HCT116 (cell line): ENCODE measurements at regions not wholly inside any gene's neighbourhood (a gene's known extent, or its start where the extent isn't known, plus 50 kb on each side); places are given as distances from the start of the nearest gene placed in this dataset.
A peak's percentile ranks its signal among the peaks of the same experiment; 100 is the strongest.

ENCODE experiments used
- ATAC-seq: fragments of 200-7000 bp; cut with Tn5 transposase; 2 replicates; pipeline ENCODE4 v1.9.1; 2020; ENCODE audit warnings: mild to moderate bottlenecking, moderate library complexity
- BruUV-seq: library from RNA; stranded (reverse); fragments of 400-500 nt; replicated peaks from 2 replicates; lab custom pipeline; 2021; lab: Mats Ljungman, UMichigan
- CTCF ChIA-PET: fragments of 300-600 bp; sonication (Branson Sonifier 250); formaldehyde crosslinking; loops from one replicate; lab custom pipeline; 2021; ENCODE audit warnings: antibody characterized with exemption; lab: Charles Lee
- POLR2A ChIA-PET: fragments of 300-600, 350-600 bp; sonication (Branson Sonifier 250); formaldehyde crosslinking; loops from one replicate; lab custom pipeline; 2021; ENCODE audit warnings: antibody characterized with exemption; lab: Charles Lee
- RAD21 ChIA-PET, 2 experiments: fragments of 300-600 bp; sonication (Branson Sonifier 250); formaldehyde crosslinking; loops; one replicate each; lab custom pipeline; 2023; ENCODE audit warnings: low total read pairs in 2 of 2; ENCODE audit not compliant: uncharacterized antibody in 2 of 2, unreplicated experiment in 2 of 2, low non-redundant PET in 1 of 2; lab: Charles Lee
- DNase-seq: peaks from one replicate; pipeline ENCODE4 v3.0.0-alpha.2; 2010; ENCODE audit warnings: low read depth, low spot score
- H2AFZ ChIP-seq: fragments of 200-600 bp; shearing (Covaris generic), sonication (generic); 2 replicates; pipeline ENCODE4 v1.6.1; 2017; ENCODE audit warnings: low read depth, mixed run types, mixed read lengths, antibody characterized with exemption, low read length; ENCODE audit not compliant: poor library complexity, severe bottlenecking
- H3K27ac ChIP-seq: 2 replicates; pipeline ENCODE4 v1.5.1; 2012; ENCODE audit warnings: low read depth, low read length
- H3K27me3 ChIP-seq: fragments of 200-600 bp; sonication (generic); 2 replicates; pipeline ENCODE4 v1.6.1; 2016; ENCODE audit warnings: mixed run types, low read length, mixed read lengths; ENCODE audit not compliant: insufficient read depth
- H3K36me3 ChIP-seq, 2 experiments: fragments of 200-500 bp in 1 of 2; fragments of 200-600 bp in 1 of 2; sonication (Bioruptor generic) in 1 of 2; sonication (generic) in 1 of 2; 2 replicates each; pipeline versions ENCODE4 v1.5.1 to v1.6.1; 2014 to 2016; ENCODE audit warnings: low read length in 2 of 2, inconsistent platforms in 1 of 2, mixed read lengths in 1 of 2, mixed run types in 1 of 2; ENCODE audit not compliant: insufficient read depth in 2 of 2, control insufficient read depth in 1 of 2
- H3K4me1 ChIP-seq, 2 experiments: fragments of 200-600 bp in 1 of 2; sonication (generic) in 1 of 2; 2 replicates each; pipeline versions ENCODE4 v1.5.1 to v1.6.1; 2012 to 2017; ENCODE audit warnings: low read length in 2 of 2, inconsistent platforms in 1 of 2, mild to moderate bottlenecking in 1 of 2, mixed read lengths in 1 of 2, mixed run types in 1 of 2, moderate library complexity in 1 of 2; ENCODE audit not compliant: insufficient read depth in 2 of 2, control insufficient read depth in 1 of 2
- H3K4me2 ChIP-seq: fragments of 200-600 bp; sonication (generic); 2 replicates; pipeline ENCODE4 v1.6.1; 2017; ENCODE audit warnings: mixed run types, low read length, mixed read lengths
- H3K4me3 ChIP-seq, 2 experiments: fragments of 200-600 bp in 1 of 2; sonication (generic) in 1 of 2; replicated peaks in 1 of 2; 2 replicates each; pipeline ENCODE4 v1.5.1; 2011 to 2016; ENCODE audit warnings: low read length in 2 of 2, control low read depth in 1 of 2, low read depth in 1 of 2, mild to moderate bottlenecking in 1 of 2, mixed read lengths in 1 of 2, mixed run types in 1 of 2
- H3K79me2 ChIP-seq: fragments of 200-600 bp; sonication (generic); 2 replicates; pipeline ENCODE4 v1.6.1; 2017; ENCODE audit warnings: mild to moderate bottlenecking, mixed run types, low read length, moderate library complexity, mixed read lengths; ENCODE audit not compliant: insufficient read depth
- H3K9ac ChIP-seq: fragments of 200-600 bp; sonication (generic); 2 replicates; pipeline ENCODE4 v1.6.1; 2016; ENCODE audit warnings: low read length, mixed read lengths
- H3K9me2 ChIP-seq: fragments of 200-600 bp; sonication (generic), shearing (Covaris generic); 2 replicates; pipeline ENCODE4 v1.6.1; 2017; ENCODE audit warnings: mixed run types, mild to moderate bottlenecking, moderate library complexity; ENCODE audit not compliant: insufficient read depth
- H3K9me3 ChIP-seq, 2 experiments: fragments of 200-500 bp in 1 of 2; fragments of 200-600 bp in 1 of 2; sonication (Bioruptor generic) in 1 of 2; sonication (generic) in 1 of 2; 2 replicates each; pipeline ENCODE4 v1.6.1; 2014 to 2017; ENCODE audit warnings: low read length in 2 of 2, mixed read lengths in 2 of 2, inconsistent platforms in 1 of 2, low read depth in 1 of 2, mild to moderate bottlenecking in 1 of 2, mixed run types in 1 of 2, moderate library complexity in 1 of 2; ENCODE audit not compliant: control insufficient read depth in 1 of 2, insufficient read depth in 1 of 2
- H4K20me1 ChIP-seq: fragments of 200-600 bp; sonication (generic), shearing (Covaris generic); 2 replicates; pipeline ENCODE4 v1.6.1; 2017; ENCODE audit warnings: mixed run types, mild to moderate bottlenecking, moderate library complexity; ENCODE audit not compliant: insufficient read depth
- CEBPB ChIP-seq: IDR thresholded peaks from 2 replicates; pipeline ENCODE4 v1.6.1; 2012; ENCODE audit warnings: low read depth
- EGR1 ChIP-seq: IDR thresholded peaks from 2 replicates; pipeline ENCODE4 v1.6.1; 2012; ENCODE audit warnings: low read depth
- ELF1 ChIP-seq: IDR thresholded peaks from 2 replicates; pipeline ENCODE4 v1.6.1; 2012; ENCODE audit warnings: low read depth, borderline replicate concordance
- EZH2 ChIP-seq: fragments of 200-600 bp; sonication (generic); IDR thresholded peaks from 2 replicates; pipeline ENCODE4 v1.6.1; 2017; ENCODE audit warnings: antibody characterized with exemption, mixed run types
- FOSL1 ChIP-seq: IDR thresholded peaks from 2 replicates; pipeline ENCODE4 v1.6.1; 2012; ENCODE audit warnings: low read depth
- JUND ChIP-seq: IDR thresholded peaks from 2 replicates; pipeline ENCODE4 v1.6.1; 2012
- POLR2AphosphoS5 ChIP-seq: IDR thresholded peaks from 2 replicates; pipeline ENCODE4 v1.6.1; 2011; ENCODE audit warnings: mild to moderate bottlenecking, low read depth, low read length, moderate library complexity
- RAD21 ChIP-seq: IDR thresholded peaks from 2 replicates; pipeline ENCODE4 v1.6.1; 2012; ENCODE audit warnings: low read depth, mild to moderate bottlenecking
- SRF ChIP-seq: IDR thresholded peaks from 2 replicates; pipeline ENCODE4 v1.6.1; 2012; ENCODE audit warnings: low read depth
- TCF7L2 ChIP-seq: IDR thresholded peaks from 2 replicates; pipeline ENCODE4 v1.7.0; 2011; ENCODE audit warnings: borderline replicate concordance, inconsistent platforms; ENCODE audit not compliant: insufficient read depth, insufficient read length; ENCODE audit errors: extremely low read depth
- YY1 ChIP-seq: IDR thresholded peaks from 2 replicates; pipeline ENCODE4 v1.6.1; 2011; ENCODE audit warnings: low read length, low read depth, moderate library complexity, mild to moderate bottlenecking; ENCODE audit not compliant: insufficient replicate concordance; ENCODE audit errors: extremely low read depth
- ZFX ChIP-seq: fragments of 450-650 bp; IDR thresholded peaks from 2 replicates; pipeline ENCODE4 v1.6.1; 2017
- ZNF274 ChIP-seq: fragments of 200-500 bp; sonication (Bioruptor generic); IDR thresholded peaks from 2 replicates; pipeline ENCODE4 v1.6.1; 2014; ENCODE audit warnings: mild to moderate bottlenecking, low read depth, low read length, inconsistent platforms
- intact Hi-C: fragments of 100-400 bp; cut with micrococcal nuclease; formaldehyde crosslinking; loops from 2 replicates; pipeline ENCODE4 v1.10.0; 2022
- TF ChIP-seq, protein P1 (sequence below): IDR thresholded peaks from 2 replicates; pipeline ENCODE4 v1.6.1; 2012
- TF ChIP-seq, protein P2 (sequence below): IDR thresholded peaks from 2 replicates; pipeline ENCODE4 v1.6.1; 2012; ENCODE audit warnings: low read depth
- TF ChIP-seq, protein P3 (sequence below): IDR thresholded peaks from 2 replicates; pipeline ENCODE4 v1.6.1; 2012

DNA sequence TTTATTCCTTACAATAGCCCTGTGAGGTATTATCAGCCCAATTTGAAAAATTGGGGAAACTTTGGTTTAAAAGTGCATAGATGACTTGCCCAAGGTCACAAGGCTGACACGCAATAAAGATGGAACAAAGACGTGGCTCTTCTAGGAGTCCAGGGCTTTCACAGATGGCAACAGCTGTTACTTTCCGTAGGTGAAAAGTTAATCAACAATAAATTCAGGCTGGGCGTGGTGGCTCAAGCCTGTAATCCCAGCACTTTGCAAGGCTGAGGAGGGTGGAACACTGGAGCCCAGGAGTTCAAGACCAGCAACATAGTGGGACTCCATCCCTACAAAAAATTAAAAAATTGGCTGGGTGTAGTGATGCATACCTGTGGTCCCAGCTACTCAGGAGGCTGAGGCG, 87.8 kb upstream of the ATF3 start:
- Histone ChIP-seq H3K27me3 (no peaks in the 10 kb centered on the region), H3K9me3 (no peaks in the 10 kb centered on the region), H3K4me3 (no peak overlapping the region), H3K36me3 (no peaks in the 10 kb centered on the region), H4K20me1 (no peaks in the 10 kb centered on the region), H3K9ac (no peak overlapping the region), H3K27ac (no peak overlapping the region), H3K79me2 (no peaks in the 10 kb centered on the region), H3K9me2 (no peaks in the 10 kb centered on the region), H2AFZ (no peak overlapping the region), H3K4me1 (peaks cover 0 to 5% of the 10 kb centered on the region in 2 experiments; a peak in 2 of 4 replicates), H3K4me2 (no peak overlapping the region)
- CTCF ChIA-PET: no interaction called here
- POLR2A ChIA-PET: no interaction called here
- intact Hi-C loops: no loop called here
- BruUV-seq: no TSS peak
- ATAC-seq (no peak), DNase-seq (no peak)
- no peak for TF ChIP-seq ZNF274
- RAD21 ChIA-PET: no interaction called here

DNA sequence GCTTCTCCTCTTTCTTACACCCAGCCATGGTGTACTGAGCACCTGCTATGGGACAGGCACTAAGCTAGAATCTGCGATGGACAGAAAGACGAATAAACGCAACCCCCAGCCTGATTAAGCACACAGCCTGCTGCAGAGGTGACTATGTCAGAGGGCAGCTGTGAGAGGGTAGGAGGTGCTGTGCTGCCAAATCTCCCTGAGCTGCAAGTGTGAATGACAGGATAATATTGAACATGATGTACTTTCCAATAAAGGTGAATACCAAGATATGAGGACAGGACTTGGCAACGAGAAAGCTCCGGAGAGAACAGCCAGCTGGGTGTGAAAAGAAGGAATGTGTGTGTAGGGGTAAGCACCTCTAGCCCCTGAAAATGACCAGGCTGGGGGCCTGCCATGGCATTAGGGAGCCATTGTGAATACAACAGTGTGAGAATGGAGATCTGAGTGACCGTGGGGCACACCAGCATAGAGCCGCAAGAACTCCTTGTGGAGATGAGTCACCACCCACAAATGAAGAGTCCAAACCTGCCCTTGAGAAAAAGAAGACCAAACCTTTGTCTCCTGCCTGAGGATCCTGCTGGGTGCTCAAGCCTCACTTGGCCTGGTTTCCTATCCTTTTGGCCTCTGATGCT, 83.0 kb upstream of the ATF3 start:
- intact Hi-C loops: no loop called here
- no peaks in the 10 kb centered on the region for H3K9me3 ChIP-seq
- H2AFZ ChIP-seq: no peak overlapping the region
- no peak overlapping the region for H3K4me3 ChIP-seq
- no peaks in the 10 kb centered on the region for H3K36me3 ChIP-seq
- no peaks in the 10 kb centered on the region for H3K9me2 ChIP-seq
- ChIA-PET POLR2A (interaction anchor here (1.4 kb wide), 1 partner anchor 83 kb away, joined by 3 read pairs; the partner anchor contains the start of gene ATF3), RAD21 (no interaction called here), CTCF (no interaction called here)
- DNase-seq (no peak), ATAC-seq (peak; percentile 66)
- H4K20me1 ChIP-seq: no peaks in the 10 kb centered on the region
- no peaks in the 10 kb centered on the region for H3K79me2 ChIP-seq
- no peak overlapping the region for H3K9ac ChIP-seq
- H3K4me1 ChIP-seq: peaks cover 0 to 10% of the 10 kb centered on the region in 2 experiments; a peak in 2 of 4 replicates
- no TSS peak for BruUV-seq
- H3K27ac ChIP-seq: no peak overlapping the region
- peak overlapping the region; percentile 16 for H3K4me2 ChIP-seq
- no peaks in the 10 kb centered on the region for H3K27me3 ChIP-seq
- TF ChIP-seq ELF1 (no peak), CEBPB (no peak), JUND (no peak), YY1 (no peak), FOSL1 (no peak), POLR2AphosphoS5 (no peak), EZH2 (no peak), TCF7L2 (no peak), SRF (no peak), EGR1 (no peak), RAD21 (no peak), ZFX (no peak)
- TF ChIP-seq, protein P1, sequence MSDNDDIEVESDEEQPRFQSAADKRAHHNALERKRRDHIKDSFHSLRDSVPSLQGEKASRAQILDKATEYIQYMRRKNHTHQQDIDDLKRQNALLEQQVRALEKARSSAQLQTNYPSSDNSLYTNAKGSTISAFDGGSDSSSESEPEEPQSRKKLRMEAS: no peak
- TF ChIP-seq, protein P2, sequence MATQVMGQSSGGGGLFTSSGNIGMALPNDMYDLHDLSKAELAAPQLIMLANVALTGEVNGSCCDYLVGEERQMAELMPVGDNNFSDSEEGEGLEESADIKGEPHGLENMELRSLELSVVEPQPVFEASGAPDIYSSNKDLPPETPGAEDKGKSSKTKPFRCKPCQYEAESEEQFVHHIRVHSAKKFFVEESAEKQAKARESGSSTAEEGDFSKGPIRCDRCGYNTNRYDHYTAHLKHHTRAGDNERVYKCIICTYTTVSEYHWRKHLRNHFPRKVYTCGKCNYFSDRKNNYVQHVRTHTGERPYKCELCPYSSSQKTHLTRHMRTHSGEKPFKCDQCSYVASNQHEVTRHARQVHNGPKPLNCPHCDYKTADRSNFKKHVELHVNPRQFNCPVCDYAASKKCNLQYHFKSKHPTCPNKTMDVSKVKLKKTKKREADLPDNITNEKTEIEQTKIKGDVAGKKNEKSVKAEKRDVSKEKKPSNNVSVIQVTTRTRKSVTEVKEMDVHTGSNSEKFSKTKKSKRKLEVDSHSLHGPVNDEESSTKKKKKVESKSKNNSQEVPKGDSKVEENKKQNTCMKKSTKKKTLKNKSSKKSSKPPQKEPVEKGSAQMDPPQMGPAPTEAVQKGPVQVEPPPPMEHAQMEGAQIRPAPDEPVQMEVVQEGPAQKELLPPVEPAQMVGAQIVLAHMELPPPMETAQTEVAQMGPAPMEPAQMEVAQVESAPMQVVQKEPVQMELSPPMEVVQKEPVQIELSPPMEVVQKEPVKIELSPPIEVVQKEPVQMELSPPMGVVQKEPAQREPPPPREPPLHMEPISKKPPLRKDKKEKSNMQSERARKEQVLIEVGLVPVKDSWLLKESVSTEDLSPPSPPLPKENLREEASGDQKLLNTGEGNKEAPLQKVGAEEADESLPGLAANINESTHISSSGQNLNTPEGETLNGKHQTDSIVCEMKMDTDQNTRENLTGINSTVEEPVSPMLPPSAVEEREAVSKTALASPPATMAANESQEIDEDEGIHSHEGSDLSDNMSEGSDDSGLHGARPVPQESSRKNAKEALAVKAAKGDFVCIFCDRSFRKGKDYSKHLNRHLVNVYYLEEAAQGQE: no peak
- TF ChIP-seq, protein P3, sequence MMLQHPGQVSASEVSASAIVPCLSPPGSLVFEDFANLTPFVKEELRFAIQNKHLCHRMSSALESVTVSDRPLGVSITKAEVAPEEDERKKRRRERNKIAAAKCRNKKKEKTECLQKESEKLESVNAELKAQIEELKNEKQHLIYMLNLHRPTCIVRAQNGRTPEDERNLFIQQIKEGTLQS: no peak
